Neural crest cell (in vitro differentiated cells): ENCODE measurements at regions not wholly inside any gene's neighbourhood (a gene's known extent, or its start where the extent isn't known, plus 50 kb on each side); places are given as distances from the start of the nearest gene placed in this dataset.

Experiments
- DNase-seq: peaks from one replicate; pipeline ENCODE4 v3.0.0; 2021; ENCODE audit warnings: low read depth, mixed read lengths, low spot score
- H3K27ac Mint-ChIP-seq: one replicate; pipeline ENCODE4 v1.8.0; 2021; ENCODE audit warnings: mild to moderate bottlenecking, mixed read lengths; ENCODE audit not compliant: unreplicated experiment
- H3K27me3 Mint-ChIP-seq: 2 replicates; pipeline ENCODE4 v1.8.0; 2021; ENCODE audit warnings: low read depth, mild to moderate bottlenecking, mixed read lengths
- H3K36me3 Mint-ChIP-seq: 2 replicates; pipeline ENCODE4 v1.8.0; 2021; ENCODE audit warnings: low read depth, mild to moderate bottlenecking, mixed read lengths
- H3K4me1 Mint-ChIP-seq: 2 replicates; pipeline ENCODE4 v1.8.0; 2021; ENCODE audit warnings: mixed read lengths
- H3K4me3 Mint-ChIP-seq: one replicate; pipeline ENCODE4 v1.8.0; 2021; ENCODE audit warnings: mild to moderate bottlenecking, mixed read lengths
- H3K9me3 Mint-ChIP-seq: 2 replicates; pipeline ENCODE4 v1.8.0; 2021; ENCODE audit warnings: mixed read lengths
- CTCF ChIP-seq: fragments of 200-600 bp; sonication (generic); conservative IDR thresholded peaks from 2 replicates; pipeline ENCODE4 v1.5.0; 2021; ENCODE audit warnings: antibody characterized with exemption, mild to moderate bottlenecking

GRCh38 chr12:92524489-92524888 is 178.3 kb upstream of the PLEKHG7 start:
- peaks cover 9% of the 10 kb centered on the region for H3K4me1 Mint-ChIP-seq
- H3K27ac Mint-ChIP-seq: no peak overlapping the region
- no peak for TF ChIP-seq CTCF
- H3K27me3 Mint-ChIP-seq: no peaks in the 10 kb centered on the region
- no peaks in the 10 kb centered on the region for H3K36me3 Mint-ChIP-seq
- H3K4me3 Mint-ChIP-seq: no peak overlapping the region
- peaks cover 6% of the 10 kb centered on the region for H3K9me3 Mint-ChIP-seq
- DNase-seq: no peak

- Mint-ChIP-seq H3K27me3 (no peaks in the 10 kb centered on the region), H3K4me1 (peaks cover 4% of the 10 kb centered on the region), H3K36me3 (no peaks in the 10 kb centered on the region), H3K4me3 (no peak overlapping the region), H3K27ac (no peak overlapping the region), H3K9me3 (peaks cover 6% of the 10 kb centered on the region)
- no peak for DNase-seq
- TF ChIP-seq CTCF: no peak
Measured at GRCh38 chr12:92520511-92520910, 182.3 kb upstream of the PLEKHG7 start.

GRCh38 chr12:92519284-92519683 is 183.5 kb upstream of the PLEKHG7 start:
- Mint-ChIP-seq H3K27me3 (no peaks in the 10 kb centered on the region), H3K9me3 (peaks cover 6% of the 10 kb centered on the region), H3K4me1 (peaks cover 4% of the 10 kb centered on the region), H3K4me3 (no peak overlapping the region), H3K36me3 (no peaks in the 10 kb centered on the region), H3K27ac (peak overlapping the region; percentile 40)
- DNase-seq: no peak
- TF ChIP-seq CTCF: no peak

- Mint-ChIP-seq H3K4me1 (peaks cover 4% of the 10 kb centered on the region), H3K27me3 (no peaks in the 10 kb centered on the region), H3K27ac (no peak overlapping the region), H3K36me3 (no peaks in the 10 kb centered on the region), H3K9me3 (peaks cover 8% of the 10 kb centered on the region), H3K4me3 (no peak overlapping the region)
- no peak for DNase-seq
- TF ChIP-seq CTCF: no peak
Measured at GRCh38 chr12:92518071-92518470, 184.7 kb upstream of the PLEKHG7 start.

GRCh38 chr12:92516277-92516600 is 186.6 kb upstream of the PLEKHG7 start:
- Mint-ChIP-seq H3K27ac (no peak overlapping the region), H3K36me3 (no peaks in the 10 kb centered on the region), H3K9me3 (peaks cover 8% of the 10 kb centered on the region), H3K4me1 (peaks cover 4% of the 10 kb centered on the region), H3K4me3 (no peak overlapping the region), H3K27me3 (no peaks in the 10 kb centered on the region)
- no peak for DNase-seq
- TF ChIP-seq CTCF: no peak

- Mint-ChIP-seq H3K9me3 (peaks cover 9% of the 10 kb centered on the region), H3K27ac (no peak overlapping the region), H3K36me3 (peaks cover 5% of the 10 kb centered on the region), H3K4me3 (no peak overlapping the region), H3K4me1 (peaks cover under 1% of the 10 kb centered on the region), H3K27me3 (no peaks in the 10 kb centered on the region)
- DNase-seq: no peak
- no peak for TF ChIP-seq CTCF
Measured at GRCh38 chr12:92513231-92513730, 189.5 kb upstream of the PLEKHG7 start.
